HCT116 (cell line): ENCODE measurements at regions not wholly inside any gene's neighbourhood (a gene's known extent, or its start where the extent isn't known, plus 50 kb on each side); places are given as distances from the start of the nearest gene placed in this dataset.

Experiments used
- CEBPB ChIP-seq: IDR thresholded peaks from 2 replicates; pipeline ENCODE4 v1.6.1; 2012; ENCODE audit warnings: low read depth
- ELF1 ChIP-seq: IDR thresholded peaks from 2 replicates; pipeline ENCODE4 v1.6.1; 2012; ENCODE audit warnings: low read depth, borderline replicate concordance
- EZH2 ChIP-seq: fragments of 200-600 bp; sonication (generic); IDR thresholded peaks from 2 replicates; pipeline ENCODE4 v1.6.1; 2017; ENCODE audit warnings: antibody characterized with exemption, mixed run types
- JUND ChIP-seq: IDR thresholded peaks from 2 replicates; pipeline ENCODE4 v1.6.1; 2012
- POLR2A ChIP-seq: IDR thresholded peaks from 2 replicates; pipeline ENCODE4 v1.7.0; 2011; ENCODE audit warnings: borderline replicate concordance; ENCODE audit not compliant: insufficient read depth, insufficient read length; ENCODE audit errors: extremely low read depth
- POLR2AphosphoS5 ChIP-seq: IDR thresholded peaks from 2 replicates; pipeline ENCODE4 v1.6.1; 2011; ENCODE audit warnings: mild to moderate bottlenecking, low read depth, low read length, moderate library complexity
- RAD21 ChIP-seq: IDR thresholded peaks from 2 replicates; pipeline ENCODE4 v1.6.1; 2012; ENCODE audit warnings: low read depth, mild to moderate bottlenecking
- SIN3A ChIP-seq: IDR thresholded peaks from 2 replicates; pipeline ENCODE4 v1.6.1; 2012; ENCODE audit warnings: low read depth
- SRF ChIP-seq: IDR thresholded peaks from 2 replicates; pipeline ENCODE4 v1.6.1; 2012; ENCODE audit warnings: low read depth
- YY1 ChIP-seq: IDR thresholded peaks from 2 replicates; pipeline ENCODE4 v1.6.1; 2011; ENCODE audit warnings: low read length, low read depth, moderate library complexity, mild to moderate bottlenecking; ENCODE audit not compliant: insufficient replicate concordance; ENCODE audit errors: extremely low read depth
- ZNF274 ChIP-seq: fragments of 200-500 bp; sonication (Bioruptor generic); IDR thresholded peaks from 2 replicates; pipeline ENCODE4 v1.6.1; 2014; ENCODE audit warnings: mild to moderate bottlenecking, low read depth, low read length, inconsistent platforms
- TF ChIP-seq, protein P1 (sequence below), 3 experiments: fragments of 200-600 bp in 1 of 3; sonication (generic) in 1 of 3; IDR thresholded peaks in 2 of 3; conservative IDR thresholded peaks in 1 of 3; 2 replicates each; pipeline ENCODE4 v1.5.1; 2012 to 2017; ENCODE audit warnings: low read depth in 2 of 3, low read length in 2 of 3, antibody characterized with exemption in 1 of 3, borderline replicate concordance in 1 of 3, control low read depth in 1 of 3, mild to moderate bottlenecking in 1 of 3, mixed read lengths in 1 of 3, mixed run types in 1 of 3, moderate library complexity in 1 of 3; ENCODE audit not compliant: insufficient read depth in 1 of 3
- TF ChIP-seq, protein P2 (sequence below): IDR thresholded peaks from 2 replicates; pipeline ENCODE4 v1.6.1; 2011; ENCODE audit warnings: mild to moderate bottlenecking, low read length, moderate library complexity; ENCODE audit not compliant: insufficient replicate concordance; ENCODE audit errors: extremely low read depth

DNA sequence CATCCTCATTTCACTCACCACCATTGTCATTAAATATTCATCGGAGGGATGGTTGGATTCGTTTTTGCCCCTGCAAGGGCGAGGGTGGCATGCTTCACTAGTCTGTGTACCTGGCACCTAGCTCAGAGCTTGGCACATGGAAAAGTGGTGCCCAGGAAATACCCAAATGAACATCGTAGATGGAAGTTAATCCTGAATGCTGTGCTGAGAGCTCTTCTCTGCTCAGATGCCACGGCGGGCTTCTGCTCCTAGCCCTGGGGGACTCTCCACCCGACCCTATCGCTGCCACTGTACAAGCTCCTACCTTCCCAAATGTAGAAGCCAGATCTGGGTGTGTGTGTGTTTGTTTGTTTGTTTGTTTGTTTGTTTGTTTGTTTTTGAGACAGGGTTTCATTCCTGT, 113.0 kb upstream of the ZNF507 start:
- TF ChIP-seq CEBPB (no peak), ELF1 (no peak), ZNF274 (no peak), POLR2A (no peak), JUND (no peak), EZH2 (no peak), POLR2AphosphoS5 (no peak), SIN3A (no peak), SRF (no peak), RAD21 (no peak), YY1 (no peak)
- TF ChIP-seq, protein P1, sequence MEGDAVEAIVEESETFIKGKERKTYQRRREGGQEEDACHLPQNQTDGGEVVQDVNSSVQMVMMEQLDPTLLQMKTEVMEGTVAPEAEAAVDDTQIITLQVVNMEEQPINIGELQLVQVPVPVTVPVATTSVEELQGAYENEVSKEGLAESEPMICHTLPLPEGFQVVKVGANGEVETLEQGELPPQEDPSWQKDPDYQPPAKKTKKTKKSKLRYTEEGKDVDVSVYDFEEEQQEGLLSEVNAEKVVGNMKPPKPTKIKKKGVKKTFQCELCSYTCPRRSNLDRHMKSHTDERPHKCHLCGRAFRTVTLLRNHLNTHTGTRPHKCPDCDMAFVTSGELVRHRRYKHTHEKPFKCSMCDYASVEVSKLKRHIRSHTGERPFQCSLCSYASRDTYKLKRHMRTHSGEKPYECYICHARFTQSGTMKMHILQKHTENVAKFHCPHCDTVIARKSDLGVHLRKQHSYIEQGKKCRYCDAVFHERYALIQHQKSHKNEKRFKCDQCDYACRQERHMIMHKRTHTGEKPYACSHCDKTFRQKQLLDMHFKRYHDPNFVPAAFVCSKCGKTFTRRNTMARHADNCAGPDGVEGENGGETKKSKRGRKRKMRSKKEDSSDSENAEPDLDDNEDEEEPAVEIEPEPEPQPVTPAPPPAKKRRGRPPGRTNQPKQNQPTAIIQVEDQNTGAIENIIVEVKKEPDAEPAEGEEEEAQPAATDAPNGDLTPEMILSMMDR (IDR thresholded peaks at IDR 0.05 in 2 of 3, conservative IDR thresholded peaks at IDR 0.05 in 1 of 3; ENCODE audit: borderline replicate concordance in 1 of 3, insufficient read depth in 1 of 3, low read depth in 2 of 3, low read length in 2 of 3): no peak
- TF ChIP-seq, protein P2, sequence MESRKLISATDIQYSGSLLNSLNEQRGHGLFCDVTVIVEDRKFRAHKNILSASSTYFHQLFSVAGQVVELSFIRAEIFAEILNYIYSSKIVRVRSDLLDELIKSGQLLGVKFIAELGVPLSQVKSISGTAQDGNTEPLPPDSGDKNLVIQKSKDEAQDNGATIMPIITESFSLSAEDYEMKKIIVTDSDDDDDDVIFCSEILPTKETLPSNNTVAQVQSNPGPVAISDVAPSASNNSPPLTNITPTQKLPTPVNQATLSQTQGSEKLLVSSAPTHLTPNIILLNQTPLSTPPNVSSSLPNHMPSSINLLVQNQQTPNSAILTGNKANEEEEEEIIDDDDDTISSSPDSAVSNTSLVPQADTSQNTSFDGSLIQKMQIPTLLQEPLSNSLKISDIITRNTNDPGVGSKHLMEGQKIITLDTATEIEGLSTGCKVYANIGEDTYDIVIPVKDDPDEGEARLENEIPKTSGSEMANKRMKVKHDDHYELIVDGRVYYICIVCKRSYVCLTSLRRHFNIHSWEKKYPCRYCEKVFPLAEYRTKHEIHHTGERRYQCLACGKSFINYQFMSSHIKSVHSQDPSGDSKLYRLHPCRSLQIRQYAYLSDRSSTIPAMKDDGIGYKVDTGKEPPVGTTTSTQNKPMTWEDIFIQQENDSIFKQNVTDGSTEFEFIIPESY: no peak
